Natural killer cell (primary cell): ENCODE measurements at regions not wholly inside any gene's neighbourhood (a gene's known extent, or its start where the extent isn't known, plus 50 kb on each side); places are given as distances from the start of the nearest gene placed in this dataset.

Experiments
- ATAC-seq, 3 donors: fragments of 150-1000 bp in 2 of 3; fragments of 200-7000 bp in 1 of 3; cut with Tn5 transposase; 1 replicate in 1 of 3; 2 replicates in 2 of 3; pipeline ENCODE4 v1.10.0; 2021; ENCODE audit warnings: mild to moderate bottlenecking in 2 of 3, moderate library complexity in 2 of 3
- DNase-seq, 2 donors: peaks; one replicate each; pipeline versions ENCODE4 v3.0.0 to v3.0.0-alpha.2; 2013 to 2021; ENCODE audit warnings: mixed read lengths in 1 of 2
- H3K27ac ChIP-seq: one replicate; pipeline ENCODE4 v1.5.1; 2013; ENCODE audit warnings: mild to moderate bottlenecking, low read length
- H3K27me3 ChIP-seq: one replicate; pipeline ENCODE4 v1.6.1; 2013; ENCODE audit warnings: low read length; ENCODE audit not compliant: control insufficient read depth, insufficient read depth
- H3K36me3 ChIP-seq: one replicate; pipeline ENCODE4 v1.6.1; 2013; ENCODE audit warnings: low read length; ENCODE audit not compliant: control insufficient read depth, insufficient read depth
- H3K4me1 ChIP-seq: one replicate; pipeline ENCODE4 v1.6.1; 2013; ENCODE audit warnings: low read length; ENCODE audit not compliant: control insufficient read depth, insufficient read depth
- H3K4me3 ChIP-seq: one replicate; pipeline ENCODE4 v1.5.1; 2013; ENCODE audit warnings: low read length
- H3K9me3 ChIP-seq: one replicate; pipeline ENCODE4 v1.6.1; 2013; ENCODE audit warnings: low read length; ENCODE audit not compliant: control insufficient read depth, insufficient read depth
- H3K27ac Mint-ChIP-seq, 2 donors: one replicate each; pipeline ENCODE4 v1.8.0; 2022; ENCODE audit warnings: mild to moderate bottlenecking in 2 of 2, mixed read lengths in 2 of 2, moderate library complexity in 1 of 2
- H3K27me3 Mint-ChIP-seq, 2 donors: one replicate each; pipeline ENCODE4 v1.8.0; 2022; ENCODE audit warnings: low read depth in 2 of 2, mixed read lengths in 2 of 2
- H3K36me3 Mint-ChIP-seq: one replicate; pipeline ENCODE4 v1.8.0; 2022; ENCODE audit warnings: mixed read lengths
- H3K4me1 Mint-ChIP-seq, 2 donors: one replicate each; pipeline ENCODE4 v1.8.0; 2022; ENCODE audit warnings: mixed read lengths in 2 of 2
- H3K4me3 Mint-ChIP-seq: one replicate; pipeline ENCODE4 v1.8.0; 2022; ENCODE audit warnings: mild to moderate bottlenecking, moderate library complexity, mixed read lengths
- H3K9me3 Mint-ChIP-seq, 2 donors: one replicate each; pipeline ENCODE4 v1.8.0; 2022; ENCODE audit warnings: mixed read lengths in 2 of 2
- CTCF ChIP-seq: fragments of 200-600 bp; IDR thresholded peaks from one replicate; pipeline ENCODE4 v1.8.0; 2022; ENCODE audit warnings: antibody characterized with exemption
- WGBS: methylation state at CpG from one replicate; pipeline ENCODE4 v1.1.7; 2013; ENCODE audit warnings: missing lambda C conversion rate; ENCODE audit not compliant: insufficient coverage; 5-methylcytosine and 5-hydroxymethylcytosine counted together
- intact Hi-C: fragments of 100-400 bp; cut with micrococcal nuclease; formaldehyde crosslinking; loops from one replicate; pipeline ENCODE4 v1.14.2; 2022

GRCh38 chr2:6794448-6794847 is 71.3 kb downstream of the CMPK2 start:
- no peaks in the 10 kb centered on the region for H3K36me3 Mint-ChIP-seq
- H3K27me3 Mint-ChIP-seq = peaks cover 8 to 23% of the 10 kb centered on the region in 2 donors
- intact Hi-C loops = no loop called here
- ATAC-seq (no peak), DNase-seq (no peak)
- H3K4me3 ChIP-seq = no peak overlapping the region
- no peaks in the 10 kb centered on the region for H3K27me3 ChIP-seq
- no peaks in the 10 kb centered on the region for H3K36me3 ChIP-seq
- H3K4me3 Mint-ChIP-seq = no peak overlapping the region
- H3K27ac ChIP-seq = no peak overlapping the region
- no peaks in the 10 kb centered on the region for H3K9me3 Mint-ChIP-seq
- H3K27ac Mint-ChIP-seq = no peak overlapping the region
- H3K9me3 ChIP-seq = no peaks in the 10 kb centered on the region
- H3K4me1 ChIP-seq = no peaks in the 10 kb centered on the region
- H3K4me1 Mint-ChIP-seq = no peaks in the 10 kb centered on the region
- 90% methylated on average over 8 of the region's 8 CpGs for WGBS
- no peak for TF ChIP-seq CTCF
